Vagina (tissue), 2 donors: ENCODE measurements at regions not wholly inside any gene's neighbourhood (a gene's known extent, or its start where the extent isn't known, plus 50 kb on each side); places are given as distances from the start of the nearest gene placed in this dataset.
A peak's percentile ranks its signal among the peaks of the same experiment; 100 is the strongest.

Experiments used
- DNase-seq, 2 donors: peaks; one replicate each; pipeline ENCODE4 v3.0.0-alpha.2; 2017; ENCODE audit errors: extremely low spot score in 2 of 2
- H3K27ac ChIP-seq: fragments of 200-600 bp; sonication (generic); one replicate; pipeline ENCODE4 v1.5.1; 2019
- H3K27me3 ChIP-seq: fragments of 200-600 bp; sonication (generic); one replicate; pipeline ENCODE4 v1.5.1; 2019
- H3K36me3 ChIP-seq, 2 donors: fragments of 200-600 bp; sonication (generic); one replicate each; pipeline ENCODE4 v1.5.1; 2017 to 2019
- H3K4me1 ChIP-seq: fragments of 200-600 bp; sonication (generic); one replicate; pipeline ENCODE4 v1.5.1; 2019
- H3K4me3 ChIP-seq, 2 donors: fragments of 200-600 bp; sonication (generic); 1 replicate in 1 of 2; 2 replicates in 1 of 2; pipeline ENCODE4 v1.5.1; 2016 to 2019
- H3K9me3 ChIP-seq: fragments of 200-600 bp; sonication (generic); one replicate; pipeline ENCODE4 v1.5.1; 2019
- CTCF ChIP-seq, 3 experiments: fragments of 450-650 bp in 2 of 3; fragments of 200-600 bp in 1 of 3; sonication (generic) in 1 of 3; IDR thresholded peaks; one replicate each; pipeline ENCODE4 v1.5.1; 2017 to 2019; ENCODE audit warnings: antibody characterized with exemption in 3 of 3, mild to moderate bottlenecking in 2 of 3, moderate library complexity in 2 of 3
- POLR2A ChIP-seq, 2 donors: fragments of 450-650 bp; IDR thresholded peaks; one replicate each; pipeline ENCODE4 v1.6.1; 2017; ENCODE audit warnings: antibody characterized with exemption in 2 of 2, mild to moderate bottlenecking in 2 of 2, moderate library complexity in 2 of 2
- POLR2AphosphoS5 ChIP-seq, 2 donors: sonication (generic); formaldehyde crosslinking; IDR thresholded peaks; one replicate each; pipeline ENCODE4 v1.9.0; 2017; ENCODE audit warnings: antibody characterized with exemption in 2 of 2, mild to moderate bottlenecking in 2 of 2, low read depth in 1 of 2; ENCODE audit not compliant: insufficient read depth in 1 of 2
- intact Hi-C: fragments of 100-400 bp; cut with DNase I; formaldehyde crosslinking; loops from one replicate; pipeline ENCODE4 v1.15.1; 2023

GRCh38 chr4:174137698-174138097 lies 145.8 kb downstream of the FBXO8 start:
- TF ChIP-seq POLR2AphosphoS5 (IDR thresholded peaks at IDR 0.05; ENCODE audit: insufficient read depth in 1 of 2, low read depth in 1 of 2) (no peak), POLR2A (IDR thresholded peaks at IDR 0.05) (no peak), CTCF (IDR thresholded peaks at IDR 0.05) (no peak)
- H3K36me3 ChIP-seq = no peaks in the 10 kb centered on the region
- no peak for DNase-seq
- no peak overlapping the region for H3K27ac ChIP-seq
- intact Hi-C loops = no loop called here
- H3K9me3 ChIP-seq = no peaks in the 10 kb centered on the region
- no peaks in the 10 kb centered on the region for H3K27me3 ChIP-seq
- no peaks in the 10 kb centered on the region for H3K4me1 ChIP-seq
- no peak overlapping the region for H3K4me3 ChIP-seq

DNA sequence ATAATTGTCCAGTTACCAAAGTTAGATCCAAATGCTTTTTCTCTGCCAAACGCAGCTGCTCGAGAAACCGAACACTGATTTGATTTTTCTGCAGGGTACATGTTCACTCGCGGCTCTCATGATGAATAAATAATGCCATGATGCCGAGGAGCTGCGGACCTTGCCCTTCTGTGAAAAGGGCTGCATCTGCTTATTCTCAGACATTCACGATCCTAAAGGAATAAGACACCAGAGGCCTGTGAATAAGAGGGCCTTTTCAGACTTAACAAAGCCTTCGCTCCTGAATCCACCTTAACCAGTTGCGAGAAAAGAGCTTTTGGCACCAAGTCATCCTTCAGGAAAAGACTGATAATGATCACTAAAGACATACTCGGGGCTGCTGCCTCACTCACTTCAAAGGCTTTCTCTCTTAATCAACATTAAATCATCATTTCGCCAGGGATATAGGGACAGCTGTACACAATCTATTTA lies 147.5 kb downstream of the FBXO8 start:
- H3K27ac ChIP-seq = no peak overlapping the region
- H3K4me1 ChIP-seq = no peaks in the 10 kb centered on the region
- TF ChIP-seq CTCF (IDR thresholded peaks at IDR 0.05) = no peak
- TF ChIP-seq POLR2A (IDR thresholded peaks at IDR 0.05) = no peak
- no peak for TF ChIP-seq POLR2AphosphoS5 (IDR thresholded peaks at IDR 0.05; ENCODE audit: insufficient read depth in 1 of 2, low read depth in 1 of 2)
- H3K36me3 ChIP-seq = no peaks in the 10 kb centered on the region
- no peak for DNase-seq
- H3K9me3 ChIP-seq = no peaks in the 10 kb centered on the region
- peak overlapping the region; percentile 11 to 32 for H3K4me3 ChIP-seq
- no peaks in the 10 kb centered on the region for H3K27me3 ChIP-seq
- intact Hi-C loops = no loop called here

GRCh38 chr4:174135530-174135929 lies 147.9 kb downstream of the FBXO8 start:
- H3K27ac ChIP-seq = no peak overlapping the region
- TF ChIP-seq POLR2A (IDR thresholded peaks at IDR 0.05) (no peak), POLR2AphosphoS5 (IDR thresholded peaks at IDR 0.05; ENCODE audit: insufficient read depth in 1 of 2, low read depth in 1 of 2) (no peak), CTCF (IDR thresholded peaks at IDR 0.05) (no peak)
- H3K4me1 ChIP-seq = no peaks in the 10 kb centered on the region
- DNase-seq = no peak
- intact Hi-C loops = no loop called here
- H3K36me3 ChIP-seq = no peaks in the 10 kb centered on the region
- H3K9me3 ChIP-seq = no peaks in the 10 kb centered on the region
- H3K27me3 ChIP-seq = no peaks in the 10 kb centered on the region
- H3K4me3 ChIP-seq = peak overlapping the region; percentile 11 to 32

DNA sequence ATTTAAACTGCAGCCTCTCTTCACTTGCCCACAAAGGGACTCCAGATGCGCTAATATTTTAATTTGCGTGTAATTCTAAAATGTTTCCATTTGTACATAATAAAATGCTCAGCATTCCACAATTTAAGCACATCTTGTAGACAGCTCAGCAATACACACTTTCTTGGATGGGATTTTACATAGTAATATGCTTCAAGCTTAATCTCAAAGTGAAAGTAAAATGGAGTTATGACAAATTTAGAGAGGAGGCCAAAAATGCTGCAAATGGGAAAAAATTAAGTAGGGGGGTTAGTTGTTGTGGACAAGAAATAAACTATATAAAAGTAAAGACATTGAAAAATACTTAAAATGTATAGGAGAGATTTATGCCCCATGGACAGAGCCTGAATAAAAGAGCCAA lies 149.1 kb downstream of the FBXO8 start:
- intact Hi-C loops = no loop called here
- H3K27me3 ChIP-seq = no peaks in the 10 kb centered on the region
- no peak overlapping the region for H3K27ac ChIP-seq
- DNase-seq = no peak
- H3K36me3 ChIP-seq = no peaks in the 10 kb centered on the region
- H3K9me3 ChIP-seq = no peaks in the 10 kb centered on the region
- H3K4me3 ChIP-seq = no peak overlapping the region
- H3K4me1 ChIP-seq = no peaks in the 10 kb centered on the region
- TF ChIP-seq CTCF (IDR thresholded peaks at IDR 0.05) (no peak), POLR2A (IDR thresholded peaks at IDR 0.05) (no peak), POLR2AphosphoS5 (IDR thresholded peaks at IDR 0.05; ENCODE audit: insufficient read depth in 1 of 2, low read depth in 1 of 2) (no peak)

- no peak overlapping the region for H3K27ac ChIP-seq
- H3K4me3 ChIP-seq = no peak overlapping the region
- no peaks in the 10 kb centered on the region for H3K27me3 ChIP-seq
- no peaks in the 10 kb centered on the region for H3K36me3 ChIP-seq
- TF ChIP-seq POLR2AphosphoS5 (IDR thresholded peaks at IDR 0.05; ENCODE audit: insufficient read depth in 1 of 2, low read depth in 1 of 2) (no peak), POLR2A (IDR thresholded peaks at IDR 0.05) (no peak), CTCF (IDR thresholded peaks at IDR 0.05) (no peak)
- H3K9me3 ChIP-seq = no peaks in the 10 kb centered on the region
- intact Hi-C loops = no loop called here
- no peaks in the 10 kb centered on the region for H3K4me1 ChIP-seq
- DNase-seq = no peak
Measured at GRCh38 chr4:174133551-174133950, 149.9 kb downstream of the FBXO8 start.
